ENCODE measurements at regions not wholly inside any gene's neighbourhood (a gene's known extent, or its start where the extent isn't known, plus 50 kb on each side); places are given as distances from the start of the nearest gene placed in this dataset.

DNA sequence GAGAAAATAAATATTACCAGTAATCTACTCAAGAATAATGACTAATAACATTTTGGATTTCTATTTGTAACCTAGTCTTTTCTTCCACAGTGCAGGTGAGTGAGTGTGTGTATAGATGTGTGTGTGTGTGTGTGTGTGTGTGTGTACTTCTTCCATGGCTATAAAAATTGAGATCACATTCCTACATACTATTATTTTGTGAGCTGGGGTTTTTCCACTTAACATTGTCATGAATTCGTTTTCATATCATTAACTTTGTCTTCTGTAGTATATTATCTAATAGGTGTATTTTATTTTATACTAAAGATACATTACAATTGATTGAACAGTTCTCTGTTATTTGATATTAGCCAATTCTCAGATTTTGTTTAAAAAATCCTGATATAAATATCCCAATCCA lies 152.4 kb upstream of the TRPC7 start:
- TF ChIP-seq SIN3A (IDR thresholded peaks at IDR 0.05; ENCODE audit: borderline replicate concordance, insufficient read depth, low read length), result no peak
- no peak for TF ChIP-seq POLR2AphosphoS5 (IDR thresholded peaks at IDR 0.05; ENCODE audit: low read depth, low read length)
- TF ChIP-seq TAF1 (IDR thresholded peaks at IDR 0.05; ENCODE audit: borderline replicate concordance, insufficient read depth, low read length), result no peak
